ENCODE measurements at regions not wholly inside any gene's neighbourhood (a gene's known extent, or its start where the extent isn't known, plus 50 kb on each side); places are given as distances from the start of the nearest gene placed in this dataset.

GRCh38 chr1:63127376-63127775, 195.0 kb upstream of the FOXD3 start:
- TF ChIP-seq, protein P1, sequence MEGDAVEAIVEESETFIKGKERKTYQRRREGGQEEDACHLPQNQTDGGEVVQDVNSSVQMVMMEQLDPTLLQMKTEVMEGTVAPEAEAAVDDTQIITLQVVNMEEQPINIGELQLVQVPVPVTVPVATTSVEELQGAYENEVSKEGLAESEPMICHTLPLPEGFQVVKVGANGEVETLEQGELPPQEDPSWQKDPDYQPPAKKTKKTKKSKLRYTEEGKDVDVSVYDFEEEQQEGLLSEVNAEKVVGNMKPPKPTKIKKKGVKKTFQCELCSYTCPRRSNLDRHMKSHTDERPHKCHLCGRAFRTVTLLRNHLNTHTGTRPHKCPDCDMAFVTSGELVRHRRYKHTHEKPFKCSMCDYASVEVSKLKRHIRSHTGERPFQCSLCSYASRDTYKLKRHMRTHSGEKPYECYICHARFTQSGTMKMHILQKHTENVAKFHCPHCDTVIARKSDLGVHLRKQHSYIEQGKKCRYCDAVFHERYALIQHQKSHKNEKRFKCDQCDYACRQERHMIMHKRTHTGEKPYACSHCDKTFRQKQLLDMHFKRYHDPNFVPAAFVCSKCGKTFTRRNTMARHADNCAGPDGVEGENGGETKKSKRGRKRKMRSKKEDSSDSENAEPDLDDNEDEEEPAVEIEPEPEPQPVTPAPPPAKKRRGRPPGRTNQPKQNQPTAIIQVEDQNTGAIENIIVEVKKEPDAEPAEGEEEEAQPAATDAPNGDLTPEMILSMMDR (IDR thresholded peaks at IDR 0.05) = no peak
- no peak for TF ChIP-seq EZH2 (IDR thresholded peaks at IDR 0.05; ENCODE audit: borderline replicate concordance, insufficient read depth, low read depth, low read length, poor library complexity, severe bottlenecking)

Data from B cell (primary cell).